ENCODE measurements at regions not wholly inside any gene's neighbourhood (a gene's known extent, or its start where the extent isn't known, plus 50 kb on each side); places are given as distances from the start of the nearest gene placed in this dataset.

DNA sequence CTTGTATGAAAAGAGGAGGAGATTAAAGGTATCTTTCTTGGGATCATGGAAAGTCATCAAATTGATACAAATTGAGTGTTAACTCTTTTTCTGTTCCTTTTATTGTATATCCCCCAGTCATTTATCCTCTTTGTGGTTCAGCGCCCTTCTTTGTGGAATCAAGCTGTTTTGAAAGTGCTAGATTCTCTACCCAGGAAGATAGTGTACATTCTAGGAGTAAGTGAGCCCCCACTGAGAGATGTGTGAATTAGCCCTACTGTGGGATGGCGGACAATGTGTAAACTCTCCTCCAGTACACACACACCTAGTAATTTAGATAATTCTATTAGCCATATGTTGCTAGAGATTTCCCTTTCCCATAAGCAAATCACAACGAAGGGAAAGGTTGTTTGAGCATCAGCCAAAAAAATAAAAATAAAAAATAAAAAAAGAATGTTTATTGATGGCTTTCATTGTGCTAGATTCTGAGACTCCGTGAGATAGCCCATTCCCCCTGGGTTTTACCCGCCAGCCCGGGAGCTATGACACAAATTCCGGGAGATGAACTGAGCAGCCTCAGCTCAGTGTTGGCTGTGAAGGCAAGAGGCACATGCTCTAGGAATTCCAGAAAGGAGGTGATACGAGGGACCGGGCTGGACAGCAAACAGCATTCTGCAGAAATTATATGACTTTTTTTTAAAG lies 378.4 kb upstream of the RUNX1 start:
- TF ChIP-seq, protein P1, sequence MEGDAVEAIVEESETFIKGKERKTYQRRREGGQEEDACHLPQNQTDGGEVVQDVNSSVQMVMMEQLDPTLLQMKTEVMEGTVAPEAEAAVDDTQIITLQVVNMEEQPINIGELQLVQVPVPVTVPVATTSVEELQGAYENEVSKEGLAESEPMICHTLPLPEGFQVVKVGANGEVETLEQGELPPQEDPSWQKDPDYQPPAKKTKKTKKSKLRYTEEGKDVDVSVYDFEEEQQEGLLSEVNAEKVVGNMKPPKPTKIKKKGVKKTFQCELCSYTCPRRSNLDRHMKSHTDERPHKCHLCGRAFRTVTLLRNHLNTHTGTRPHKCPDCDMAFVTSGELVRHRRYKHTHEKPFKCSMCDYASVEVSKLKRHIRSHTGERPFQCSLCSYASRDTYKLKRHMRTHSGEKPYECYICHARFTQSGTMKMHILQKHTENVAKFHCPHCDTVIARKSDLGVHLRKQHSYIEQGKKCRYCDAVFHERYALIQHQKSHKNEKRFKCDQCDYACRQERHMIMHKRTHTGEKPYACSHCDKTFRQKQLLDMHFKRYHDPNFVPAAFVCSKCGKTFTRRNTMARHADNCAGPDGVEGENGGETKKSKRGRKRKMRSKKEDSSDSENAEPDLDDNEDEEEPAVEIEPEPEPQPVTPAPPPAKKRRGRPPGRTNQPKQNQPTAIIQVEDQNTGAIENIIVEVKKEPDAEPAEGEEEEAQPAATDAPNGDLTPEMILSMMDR (conservative IDR thresholded peaks at IDR 0.05; ENCODE audit: low read length), result no peak
- no peak for TF ChIP-seq EZH2phosphoT487 (IDR thresholded peaks at IDR 0.05; ENCODE audit: borderline replicate concordance, low read depth, low read length)

All from OCI-LY7 (cell line).